ENCODE measurements at regions not wholly inside any gene's neighbourhood (a gene's known extent, or its start where the extent isn't known, plus 50 kb on each side); places are given as distances from the start of the nearest gene placed in this dataset.

GRCh38 chr13:42392716-42393572 is 121.0 kb downstream of the AKAP11 start:
- Mint-ChIP-seq H3K4me3 (peak overlapping the region; percentile 91), H3K4me1 (peaks cover 76% of the 10 kb centered on the region), H3K27me3 (no peaks in the 10 kb centered on the region), H3K9me3 (peaks cover 6% of the 10 kb centered on the region), H3K36me3 (ENCODE audit: low read depth) (peaks cover 28% of the 10 kb centered on the region), H3K27ac (peak overlapping the region; percentile 97)
- DNase-seq = peak; percentile 86
- intact Hi-C loops (cut with micrococcal nuclease) = loop anchor here (1.0 to 10.0 kb wide), 9 partner anchors 9 to 599 kb away; partner anchors contain the start of genes EPSTI1 and TNFSF11

GRCh38 chr13:42393573-42394360 is 121.8 kb downstream of the AKAP11 start:
- peak; percentile 78 for DNase-seq
- Mint-ChIP-seq H3K27me3 (no peaks in the 10 kb centered on the region), H3K36me3 (ENCODE audit: low read depth) (peaks cover 33% of the 10 kb centered on the region), H3K4me3 (peak overlapping the region; percentile 91), H3K4me1 (peaks cover 75% of the 10 kb centered on the region), H3K27ac (peak overlapping the region; percentile 97), H3K9me3 (peaks cover 6% of the 10 kb centered on the region)
- intact Hi-C loops (cut with micrococcal nuclease) = loop anchor here (1.0 to 10.0 kb wide), 9 partner anchors 13 to 599 kb away; partner anchors contain the start of genes EPSTI1 and TNFSF11

GRCh38 chr13:42394361-42394708 is 122.4 kb downstream of the AKAP11 start:
- Mint-ChIP-seq H3K4me1 (peaks cover 74% of the 10 kb centered on the region), H3K36me3 (ENCODE audit: low read depth) (peaks cover 34% of the 10 kb centered on the region), H3K27me3 (no peaks in the 10 kb centered on the region), H3K4me3 (peak overlapping the region; percentile 91), H3K27ac (peak overlapping the region; percentile 97), H3K9me3 (peaks cover 6% of the 10 kb centered on the region)
- intact Hi-C loops (cut with micrococcal nuclease) = loop anchor here (1.0 to 10.0 kb wide), 4 partner anchors 12 to 598 kb away; partner anchors contain the start of gene EPSTI1
- DNase-seq = no peak

GRCh38 chr13:42394711-42395085 is 122.7 kb downstream of the AKAP11 start:
- peak overlapping the region; percentile 91 for H3K4me3 Mint-ChIP-seq
- H3K27me3 Mint-ChIP-seq = no peaks in the 10 kb centered on the region
- peak; percentile 78 for DNase-seq
- peaks cover 38% of the 10 kb centered on the region for H3K36me3 Mint-ChIP-seq (ENCODE audit: low read depth)
- peaks cover 6% of the 10 kb centered on the region for H3K9me3 Mint-ChIP-seq
- H3K4me1 Mint-ChIP-seq = peaks cover 75% of the 10 kb centered on the region
- peak overlapping the region; percentile 97 for H3K27ac Mint-ChIP-seq
- intact Hi-C loops (cut with micrococcal nuclease) = loop anchor here (1.0 to 10.0 kb wide), 4 partner anchors 12 to 598 kb away; partner anchors contain the start of gene EPSTI1

GRCh38 chr13:42395086-42395821 is 123.3 kb downstream of the AKAP11 start:
- intact Hi-C loops (cut with micrococcal nuclease) = loop anchor here (10.0 kb wide), 1 partner anchor 480 kb away; no protein-coding TSS in a partner anchor
- Mint-ChIP-seq H3K9me3 (peaks cover 9% of the 10 kb centered on the region), H3K4me3 (peak overlapping the region; percentile 91), H3K27ac (peak overlapping the region; percentile 97), H3K27me3 (no peaks in the 10 kb centered on the region), H3K36me3 (ENCODE audit: low read depth) (peaks cover 42% of the 10 kb centered on the region), H3K4me1 (peaks cover 78% of the 10 kb centered on the region)
- peak; percentile 80 for DNase-seq

GRCh38 chr13:42396501-42396900 is 124.5 kb downstream of the AKAP11 start:
- peaks cover 47% of the 10 kb centered on the region for H3K36me3 Mint-ChIP-seq (ENCODE audit: low read depth)

GRCh38 chr13:42396901-42397655 is 125.1 kb downstream of the AKAP11 start:
- H3K4me1 Mint-ChIP-seq = peaks cover 79% of the 10 kb centered on the region
- peaks cover 14% of the 10 kb centered on the region for H3K9me3 Mint-ChIP-seq
- peak overlapping the region; percentile 91 for H3K4me3 Mint-ChIP-seq
- peak overlapping the region; percentile 97 for H3K27ac Mint-ChIP-seq
- DNase-seq = no peak
- H3K36me3 Mint-ChIP-seq (ENCODE audit: low read depth) = peaks cover 51% of the 10 kb centered on the region
- intact Hi-C loops (cut with micrococcal nuclease) = loop anchor here (1.0 to 10.0 kb wide), 2 partner anchors 8 to 482 kb away; no protein-coding TSS in a partner anchor
- no peaks in the 10 kb centered on the region for H3K27me3 Mint-ChIP-seq

More at GRCh38 chr13:42396501-42396900, 124.5 kb downstream of the AKAP11 start:
- Mint-ChIP-seq H3K27ac (peak overlapping the region; percentile 97), H3K9me3 (peaks cover 14% of the 10 kb centered on the region), H3K27me3 (no peaks in the 10 kb centered on the region), H3K4me1 (peaks cover 81% of the 10 kb centered on the region), H3K4me3 (peak overlapping the region; percentile 91)
- DNase-seq = peak; percentile 85
- intact Hi-C loops (cut with micrococcal nuclease) = loop anchor here (10.0 kb wide), 1 partner anchor 482 kb away; no protein-coding TSS in a partner anchor

GRCh38 chr13:42398533-42398932 is 126.6 kb downstream of the AKAP11 start:
- Mint-ChIP-seq H3K4me3 (peak overlapping the region; percentile 33), H3K36me3 (ENCODE audit: low read depth) (peaks cover 62% of the 10 kb centered on the region), H3K27ac (peak overlapping the region; percentile 97), H3K9me3 (peaks cover 18% of the 10 kb centered on the region), H3K27me3 (no peaks in the 10 kb centered on the region), H3K4me1 (peaks cover 76% of the 10 kb centered on the region)
- peak; percentile 54 for DNase-seq
- intact Hi-C loops (cut with micrococcal nuclease) = loop anchor here (10.0 kb wide), 1 partner anchor 484 kb away; no protein-coding TSS in a partner anchor

GRCh38 chr13:42400188-42400833 is 128.4 kb downstream of the AKAP11 start:
- Mint-ChIP-seq H3K9me3 (peaks cover 18% of the 10 kb centered on the region), H3K36me3 (ENCODE audit: low read depth) (peaks cover 63% of the 10 kb centered on the region), H3K27me3 (no peaks in the 10 kb centered on the region), H3K27ac (peak overlapping the region; percentile 88), H3K4me1 (peaks cover 71% of the 10 kb centered on the region), H3K4me3 (peak overlapping the region; percentile 44)
- no peak for DNase-seq
- intact Hi-C loops (cut with micrococcal nuclease) = no loop called here

GRCh38 chr13:42401376-42401775 is 129.4 kb downstream of the AKAP11 start:
- Mint-ChIP-seq H3K4me3 (no peak overlapping the region), H3K9me3 (peaks cover 18% of the 10 kb centered on the region), H3K27ac (peak overlapping the region; percentile 16), H3K36me3 (ENCODE audit: low read depth) (peaks cover 67% of the 10 kb centered on the region), H3K4me1 (peaks cover 76% of the 10 kb centered on the region), H3K27me3 (no peaks in the 10 kb centered on the region)
- intact Hi-C loops (cut with micrococcal nuclease) = no loop called here
- DNase-seq = no peak

- H3K27me3 Mint-ChIP-seq = no peaks in the 10 kb centered on the region
- peaks cover 54% of the 10 kb centered on the region for H3K36me3 Mint-ChIP-seq (ENCODE audit: low read depth)
- H3K4me3 Mint-ChIP-seq = peak overlapping the region; percentile 51
- peaks cover 58% of the 10 kb centered on the region for H3K4me1 Mint-ChIP-seq
- intact Hi-C loops (cut with micrococcal nuclease) = loop anchor here (1.0 to 5.0 kb wide), 9 partner anchors 9 to 171 kb away; no protein-coding TSS in a partner anchor
- H3K27ac Mint-ChIP-seq = peak overlapping the region; percentile 95
- peaks cover 10% of the 10 kb centered on the region for H3K9me3 Mint-ChIP-seq
- peak; percentile 81 for DNase-seq
These were observed 133.9 kb downstream of the AKAP11 start for GRCh38 chr13:42405665-42406390.
